ENCODE measurements at regions not wholly inside any gene's neighbourhood (a gene's known extent, or its start where the extent isn't known, plus 50 kb on each side); places are given as distances from the start of the nearest gene placed in this dataset.

DNA sequence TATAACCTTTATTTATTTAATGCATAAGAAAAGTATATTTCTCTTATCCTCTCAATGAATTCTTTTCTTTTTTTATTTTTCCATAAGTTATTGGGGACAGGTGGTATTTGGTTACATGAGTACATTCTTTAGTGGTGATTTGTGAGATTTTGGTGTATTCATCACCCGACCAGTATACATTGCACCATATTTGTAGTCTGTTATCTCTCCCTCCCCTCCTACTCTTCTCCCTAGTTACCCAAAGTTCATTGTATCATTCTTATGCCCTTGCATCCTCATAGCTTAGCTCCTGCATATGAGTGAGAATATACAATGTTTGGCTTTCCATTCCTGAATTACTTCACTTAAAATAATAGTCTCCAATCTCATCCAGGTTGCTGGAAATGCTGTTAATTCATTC lies 1900.0 kb upstream of the SEL1L start:
- no peak for TF ChIP-seq POLR2AphosphoS5 (IDR thresholded peaks at IDR 0.05)
- no peak for TF ChIP-seq POLR2A (IDR thresholded peaks at IDR 0.05)

Data from prostate gland (tissue), 1 donor.